HEK293T (cell line): ENCODE measurements at regions not wholly inside any gene's neighbourhood (a gene's known extent, or its start where the extent isn't known, plus 50 kb on each side); places are given as distances from the start of the nearest gene placed in this dataset.
"Not testable (repeated sequence)": the region's sequence is repeated elsewhere in the genome, so short reads cannot be mapped to it uniquely, and the experiment has no call there.

Source experiments
- CTCF ChIA-PET: fragments of 350-600 bp; formaldehyde crosslinking; extraction: SDS; loops from one replicate; lab custom pipeline; 2021; ENCODE audit warnings: antibody characterized with exemption, inconsistent platforms; lab: Yijun Ruan, JAX
- POLR2A ChIA-PET: fragments of 350-600 bp; formaldehyde crosslinking; extraction: SDS; loops from one replicate; lab custom pipeline; 2020; ENCODE audit warnings: antibody characterized with exemption, inconsistent platforms; lab: Yijun Ruan, JAX
- DNase-seq: peaks from one replicate; pipeline ENCODE4 v3.0.0; 2012; ENCODE audit warnings: mixed read lengths; ENCODE audit errors: extremely low spot score
- ARNT ChIP-seq: fragments of 450-650 bp; IDR thresholded peaks from 2 replicates; pipeline ENCODE4 v1.6.1; 2017; ENCODE audit warnings: mild to moderate bottlenecking
- BHLHE40 ChIP-seq: fragments of 450-650 bp; IDR thresholded peaks from 2 replicates; pipeline ENCODE4 v1.6.1; 2016; ENCODE audit warnings: mild to moderate bottlenecking, moderate library complexity, borderline replicate concordance
- CTBP1 ChIP-seq: fragments of 450-650 bp; IDR thresholded peaks from 2 replicates; pipeline ENCODE4 v1.6.1; 2016; ENCODE audit warnings: borderline replicate concordance
- ELF4 ChIP-seq: fragments of 450-650 bp; IDR thresholded peaks from 2 replicates; pipeline ENCODE4 v1.6.1; 2017; ENCODE audit warnings: antibody characterized with exemption
- FOXA1 ChIP-seq: fragments of 450-650 bp; IDR thresholded peaks from 2 replicates; pipeline ENCODE4 v1.6.1; 2016; ENCODE audit warnings: mild to moderate bottlenecking
- FOXK2 ChIP-seq: fragments of 450-650 bp; IDR thresholded peaks from 2 replicates; pipeline ENCODE4 v1.6.1; 2016; ENCODE audit warnings: mild to moderate bottlenecking
- FOXM1 ChIP-seq: fragments of 450-650 bp; IDR thresholded peaks from 2 replicates; pipeline ENCODE4 v1.6.1; 2017; ENCODE audit warnings: mild to moderate bottlenecking, borderline replicate concordance
- HDGF ChIP-seq: fragments of 450-650 bp; IDR thresholded peaks from 2 replicates; pipeline ENCODE4 v1.6.1; 2017; ENCODE audit warnings: antibody characterized with exemption, borderline replicate concordance
- L3MBTL2 ChIP-seq: fragments of 450-650 bp; conservative IDR thresholded peaks from 2 replicates; pipeline ENCODE4 v1.6.1; 2016; ENCODE audit warnings: mild to moderate bottlenecking
- LEF1 ChIP-seq: fragments of 450-650 bp; IDR thresholded peaks from 2 replicates; pipeline ENCODE4 v1.6.1; 2017; ENCODE audit warnings: mild to moderate bottlenecking, borderline replicate concordance
- NFRKB ChIP-seq: fragments of 450-650 bp; IDR thresholded peaks from 2 replicates; pipeline ENCODE4 v1.6.1; 2016; ENCODE audit warnings: mild to moderate bottlenecking, moderate library complexity
- PKNOX1 ChIP-seq: fragments of 450-650 bp; IDR thresholded peaks from 2 replicates; pipeline ENCODE4 v1.6.1; 2016
- SP1 ChIP-seq: fragments of 450-650 bp; IDR thresholded peaks from 2 replicates; pipeline ENCODE4 v1.6.1; 2017
- SUZ12 ChIP-seq: fragments of 450-650 bp; IDR thresholded peaks from 2 replicates; pipeline ENCODE4 v1.6.1; 2016; ENCODE audit warnings: mild to moderate bottlenecking
- TARDBP ChIP-seq: fragments of 450-650 bp; IDR thresholded peaks from 2 replicates; pipeline ENCODE4 v1.6.1; 2016
- ZNF384 ChIP-seq: fragments of 450-650 bp; IDR thresholded peaks from 2 replicates; pipeline ENCODE4 v1.6.1; 2016

DNA sequence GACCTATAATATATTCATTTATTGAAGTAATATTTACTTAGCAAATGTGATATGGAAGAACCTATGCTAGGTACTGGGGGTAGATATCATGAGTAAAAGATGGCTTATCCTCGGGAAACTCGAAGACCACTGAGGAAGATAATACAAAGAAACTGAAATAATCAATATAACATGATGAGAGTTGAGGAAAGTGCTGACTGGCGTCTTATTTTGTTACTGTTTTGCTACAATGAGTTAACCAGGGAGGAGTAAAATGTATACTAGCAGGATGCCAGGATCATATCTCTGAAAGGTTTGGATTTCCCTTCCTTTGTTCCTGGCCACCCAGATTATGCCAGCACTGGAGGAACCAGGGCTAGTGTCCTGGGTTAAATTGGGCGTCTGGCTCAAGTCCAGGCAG is 111.7 kb upstream of the SPATS2L start:
- ChIA-PET CTCF (no interaction called here), POLR2A (no interaction called here)
- TF ChIP-seq ARNT (no peak), NFRKB (no peak)
- no peak for DNase-seq

DNA sequence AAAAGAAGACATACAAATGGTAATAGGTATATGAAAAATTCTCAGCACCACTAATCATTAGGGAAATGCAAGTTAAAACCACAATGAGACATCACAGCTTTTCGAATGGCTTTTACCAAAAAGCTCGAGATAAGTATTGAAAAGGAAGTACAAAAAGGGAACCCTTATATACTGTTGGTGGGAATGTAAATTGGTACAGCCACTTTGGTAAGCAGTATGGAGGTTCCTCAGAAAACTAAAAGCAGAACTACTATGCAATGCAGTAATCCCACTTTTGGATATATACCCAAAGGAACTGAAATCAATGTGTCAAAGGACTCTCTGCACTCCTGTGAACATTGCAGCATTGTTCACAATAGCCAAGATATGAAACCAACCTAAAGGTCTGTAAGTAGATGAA is 107.5 kb upstream of the SPATS2L start:
- CTCF ChIA-PET: no interaction called here
- DNase-seq: no peak
- TF ChIP-seq TARDBP (no peak), FOXA1 (no peak), FOXM1 (no peak), SP1 (no peak), ARNT (no peak), LEF1 (no peak)
- POLR2A ChIA-PET: no interaction called here

GRCh38 chr2:200199576-200200263 is 106.8 kb upstream of the SPATS2L start:
- CTCF ChIA-PET: no interaction called here
- POLR2A ChIA-PET: no interaction called here
- no peak for DNase-seq
- TF ChIP-seq SP1 (no peak), LEF1 (no peak), PKNOX1 (no peak), CTBP1 (no peak), L3MBTL2 (no peak), ELF4 (no peak), FOXK2 (no peak), BHLHE40 (no peak), ARNT (no peak), SUZ12 (no peak), NFRKB (no peak)

- POLR2A ChIA-PET, CTCF ChIA-PET, DNase-seq: not testable (repeated sequence)
These were observed 104.7 kb upstream of the SPATS2L start for GRCh38 chr2:200201839-200202238.

GRCh38 chr2:200203381-200203827 is 103.1 kb upstream of the SPATS2L start:
- POLR2A ChIA-PET: no interaction called here
- no peak for DNase-seq
- TF ChIP-seq FOXM1 (no peak), FOXA1 (no peak), L3MBTL2 (no peak), PKNOX1 (no peak), ZNF384 (no peak), HDGF (no peak), SUZ12 (no peak), FOXK2 (no peak), ARNT (no peak), LEF1 (no peak)
- CTCF ChIA-PET: no interaction called here

DNA sequence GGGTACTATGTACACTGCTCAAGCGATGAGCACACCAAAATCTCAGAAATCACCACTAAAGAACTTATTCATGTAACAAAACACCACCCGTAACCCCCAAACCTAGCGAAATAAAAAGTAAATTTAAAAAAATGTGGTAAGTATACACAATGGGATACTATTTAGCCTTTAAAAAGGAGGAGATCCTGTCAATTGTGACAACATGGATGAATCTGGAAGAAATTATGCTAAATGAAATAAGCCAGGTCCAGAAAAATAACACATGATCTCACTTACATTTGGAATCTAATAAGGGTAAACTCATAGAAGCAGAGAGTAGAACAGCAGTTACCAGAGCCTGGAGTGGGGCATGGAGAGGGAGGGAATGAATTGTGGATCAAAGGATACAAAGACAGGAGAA is 98.5 kb upstream of the SPATS2L start:
- ChIA-PET CTCF (no interaction called here), POLR2A (no interaction called here)
- no peak for TF ChIP-seq ARNT
- no peak for TF ChIP-seq BHLHE40
- TF ChIP-seq TARDBP: no peak
- TF ChIP-seq FOXA1: no peak
- no peak for TF ChIP-seq ELF4
- no peak for TF ChIP-seq PKNOX1
- no peak for TF ChIP-seq LEF1
- no peak for TF ChIP-seq HDGF
- no peak for TF ChIP-seq ZNF384
- no peak for TF ChIP-seq FOXM1
- DNase-seq: no peak

DNA sequence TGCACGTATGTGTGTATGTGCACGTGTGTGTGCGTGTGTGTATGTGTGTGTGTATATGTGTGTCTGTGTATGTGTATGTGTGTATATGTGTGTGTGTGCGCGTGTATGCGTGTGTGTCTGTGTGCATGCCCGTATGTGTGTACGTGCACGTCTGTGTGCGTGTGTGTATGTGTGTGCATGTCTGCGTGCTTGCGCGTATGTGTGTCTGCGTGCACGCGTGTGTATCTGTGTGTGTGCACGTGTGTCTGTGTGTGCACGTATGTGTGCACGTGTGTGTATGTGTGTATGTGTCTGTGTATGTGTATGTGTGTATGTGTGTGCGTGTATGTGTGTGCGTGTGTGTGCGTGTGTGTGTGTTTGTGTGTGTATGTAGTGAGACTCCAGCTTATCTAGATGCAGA is 97.5 kb upstream of the SPATS2L start:
- ChIA-PET POLR2A (no interaction called here), CTCF (no interaction called here)
- no peak for DNase-seq
- TF ChIP-seq HDGF (no peak), LEF1 (no peak), ZNF384 (no peak), SUZ12 (no peak), TARDBP (no peak), SP1 (no peak), CTBP1 (no peak), FOXK2 (no peak), PKNOX1 (no peak), BHLHE40 (no peak), ARNT (no peak), L3MBTL2 (no peak), ELF4 (no peak), FOXA1 (no peak), FOXM1 (no peak), NFRKB (no peak)
